Ovary (tissue), 3 donors: ENCODE measurements at regions not wholly inside any gene's neighbourhood (a gene's known extent, or its start where the extent isn't known, plus 50 kb on each side); places are given as distances from the start of the nearest gene placed in this dataset.

Source experiments
- EP300 ChIP-seq: sonication (generic); formaldehyde crosslinking; IDR thresholded peaks from one replicate; pipeline ENCODE4 v1.6.1; 2017; ENCODE audit warnings: antibody characterized with exemption
- POLR2A ChIP-seq: fragments of 450-650 bp; IDR thresholded peaks from one replicate; pipeline ENCODE4 v1.6.1; 2017; ENCODE audit warnings: antibody characterized with exemption, mild to moderate bottlenecking, moderate library complexity
- TF ChIP-seq, protein P1 (sequence below), 3 donors: fragments of 450-650 bp in 2 of 3; fragments of 200-600 bp in 1 of 3; IDR thresholded peaks; one replicate each; pipeline versions ENCODE4 v1.5.1 to v1.8.0; 2016 to 2022; ENCODE audit warnings: antibody characterized with exemption in 3 of 3, mild to moderate bottlenecking in 1 of 3
- donor health status: DM: no; HTN: no; CAD: no.

DNA sequence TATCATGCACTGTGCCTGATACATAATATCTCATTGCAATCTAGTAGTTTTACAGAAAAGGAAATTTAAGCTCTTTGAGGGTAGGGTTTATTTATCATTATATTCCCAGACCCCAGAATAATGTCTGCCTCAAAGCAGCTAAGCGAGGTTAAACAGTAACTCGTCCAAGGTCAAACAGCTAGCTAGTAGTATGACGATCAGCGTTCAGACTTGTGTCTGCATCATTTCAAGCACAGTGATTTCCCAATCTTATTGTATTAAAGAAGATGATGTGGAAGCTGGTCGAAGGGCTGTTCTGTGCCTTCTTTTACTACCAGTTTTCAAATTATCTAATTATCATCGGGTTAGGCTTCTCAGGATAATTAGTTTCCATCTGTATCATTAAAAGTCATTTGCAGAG is 55.1 kb upstream of the NFIB start:
- no peak for TF ChIP-seq EP300
- TF ChIP-seq, protein P1, sequence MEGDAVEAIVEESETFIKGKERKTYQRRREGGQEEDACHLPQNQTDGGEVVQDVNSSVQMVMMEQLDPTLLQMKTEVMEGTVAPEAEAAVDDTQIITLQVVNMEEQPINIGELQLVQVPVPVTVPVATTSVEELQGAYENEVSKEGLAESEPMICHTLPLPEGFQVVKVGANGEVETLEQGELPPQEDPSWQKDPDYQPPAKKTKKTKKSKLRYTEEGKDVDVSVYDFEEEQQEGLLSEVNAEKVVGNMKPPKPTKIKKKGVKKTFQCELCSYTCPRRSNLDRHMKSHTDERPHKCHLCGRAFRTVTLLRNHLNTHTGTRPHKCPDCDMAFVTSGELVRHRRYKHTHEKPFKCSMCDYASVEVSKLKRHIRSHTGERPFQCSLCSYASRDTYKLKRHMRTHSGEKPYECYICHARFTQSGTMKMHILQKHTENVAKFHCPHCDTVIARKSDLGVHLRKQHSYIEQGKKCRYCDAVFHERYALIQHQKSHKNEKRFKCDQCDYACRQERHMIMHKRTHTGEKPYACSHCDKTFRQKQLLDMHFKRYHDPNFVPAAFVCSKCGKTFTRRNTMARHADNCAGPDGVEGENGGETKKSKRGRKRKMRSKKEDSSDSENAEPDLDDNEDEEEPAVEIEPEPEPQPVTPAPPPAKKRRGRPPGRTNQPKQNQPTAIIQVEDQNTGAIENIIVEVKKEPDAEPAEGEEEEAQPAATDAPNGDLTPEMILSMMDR (IDR thresholded peaks at IDR 0.05) = no peak
- no peak for TF ChIP-seq POLR2A
